Activated CD8-positive, alpha-beta memory T cell treated with anti-CD3 and anti-CD28 coated beads, Interleukin-2, amount 50 U/mL, for 24 hours (primary cell): ENCODE measurements at regions not wholly inside any gene's neighbourhood (a gene's known extent, or its start where the extent isn't known, plus 50 kb on each side); places are given as distances from the start of the nearest gene placed in this dataset.

Experiments used
- DNase-seq: peaks from one replicate; pipeline ENCODE4 v3.0.0-alpha.2; 2020; ENCODE audit errors: extremely low read depth

DNA sequence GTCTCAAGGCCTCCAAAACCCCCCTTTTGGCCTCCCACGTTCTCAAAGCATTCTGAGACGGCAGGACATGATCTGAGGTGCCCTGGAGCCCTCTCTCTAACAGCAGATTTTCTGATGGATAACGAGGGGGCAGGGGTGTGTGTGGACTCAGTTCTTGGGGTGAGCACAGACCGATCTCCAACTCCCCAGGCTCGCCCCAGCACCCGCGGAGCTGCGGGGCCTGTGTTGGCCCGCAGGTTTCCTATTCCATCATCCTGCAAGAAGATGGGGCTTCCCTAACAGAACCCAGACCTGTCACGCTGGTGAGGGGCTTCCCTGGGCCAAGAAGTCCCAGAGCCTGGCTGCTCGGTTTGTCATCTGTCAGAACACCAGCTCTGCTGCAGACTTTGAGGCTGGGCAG, 196.1 kb downstream of the ANAPC1 start:
- no peak for DNase-seq

DNA sequence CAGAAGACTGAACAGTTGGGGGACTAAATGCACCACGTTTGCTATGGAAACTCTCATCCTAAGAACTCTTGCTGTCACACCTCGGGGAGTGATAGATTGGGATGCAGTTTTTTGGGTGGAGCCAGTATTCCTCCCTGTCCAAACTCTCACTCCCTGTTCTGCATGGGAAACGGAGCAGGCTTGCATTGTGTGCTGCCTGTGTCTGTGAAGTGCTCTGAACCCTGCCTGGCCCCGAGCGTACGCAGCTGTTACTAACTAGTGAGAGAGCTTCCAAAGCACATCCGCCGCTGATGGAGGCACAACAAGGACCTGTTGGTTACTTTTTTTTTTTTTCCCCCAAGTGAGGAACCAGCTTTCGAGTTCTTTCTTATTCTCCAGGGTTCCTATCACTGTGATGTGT, 195.5 kb downstream of the ANAPC1 start:
- no peak for DNase-seq

DNA sequence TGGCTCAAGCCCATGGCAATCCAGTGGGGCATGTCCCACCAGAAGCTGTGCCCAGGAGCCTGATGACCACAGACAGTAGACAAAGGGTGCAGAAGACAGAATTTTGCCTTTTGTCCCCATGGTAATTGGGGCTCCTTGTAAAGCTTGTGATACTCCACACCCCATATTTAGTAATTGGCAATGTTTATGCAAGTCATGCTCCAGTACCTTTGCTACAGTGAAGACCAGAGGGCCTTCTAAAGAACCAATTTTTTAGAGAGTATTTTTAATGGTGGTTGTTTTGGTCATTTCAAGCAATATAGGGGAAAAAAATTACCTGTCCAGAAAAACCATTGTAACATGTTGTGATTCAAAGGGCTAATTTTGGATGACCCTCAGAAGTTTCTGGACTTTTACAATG, 194.8 kb downstream of the ANAPC1 start:
- no peak for DNase-seq

DNA sequence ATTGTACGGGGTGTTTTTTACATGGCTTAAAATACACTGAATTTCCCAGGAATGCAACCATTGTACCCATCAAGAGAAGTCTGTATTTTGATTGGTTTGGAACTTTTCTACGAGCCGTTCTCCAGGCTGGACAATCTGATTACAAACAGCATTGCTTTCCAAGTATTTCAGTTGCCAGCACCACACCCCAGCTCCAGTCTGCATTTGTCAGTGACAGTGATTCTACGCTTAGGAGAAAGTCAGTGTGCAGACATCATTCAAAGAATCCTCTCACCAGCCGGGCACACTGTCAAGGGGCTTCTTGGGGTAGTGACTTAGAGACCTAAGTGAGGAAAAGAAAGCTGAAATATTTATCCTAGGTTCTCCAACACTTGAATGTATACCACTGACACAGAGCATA, 194.1 kb downstream of the ANAPC1 start:
- DNase-seq, result no peak

DNA sequence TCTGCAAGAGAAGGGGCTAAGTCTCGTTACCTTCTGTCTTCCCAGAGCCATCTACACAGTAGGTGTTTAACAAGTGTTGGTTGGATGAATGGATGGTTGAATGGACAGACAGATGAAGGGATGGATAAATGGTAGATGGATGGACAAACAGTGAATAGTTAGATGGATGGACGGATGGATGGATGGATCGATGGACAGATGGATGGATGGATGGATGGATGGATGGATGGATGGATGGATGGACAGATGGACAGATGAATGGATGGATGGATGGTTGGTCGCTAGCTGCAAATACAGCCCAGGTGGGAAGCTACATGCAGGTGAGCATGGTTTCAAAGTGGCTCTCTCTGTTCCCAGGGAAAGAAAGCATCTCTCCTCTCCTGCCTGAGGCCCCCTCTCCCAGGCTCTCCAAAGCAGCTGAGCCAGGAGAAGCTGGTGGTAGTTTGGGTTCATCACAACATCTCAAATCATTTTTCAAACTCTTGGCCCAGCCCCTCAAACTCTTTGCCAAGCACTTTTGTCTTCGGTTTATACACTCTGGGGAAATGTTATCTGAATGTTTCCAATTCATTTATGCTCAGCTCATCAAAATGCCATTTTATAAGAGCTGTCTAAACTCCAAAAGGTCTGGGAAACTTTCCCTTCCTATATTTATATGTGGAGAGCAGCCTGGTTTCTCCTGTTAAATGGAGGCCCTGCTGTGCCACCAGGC, 192.7 kb downstream of the ANAPC1 start:
- no peak for DNase-seq

DNA sequence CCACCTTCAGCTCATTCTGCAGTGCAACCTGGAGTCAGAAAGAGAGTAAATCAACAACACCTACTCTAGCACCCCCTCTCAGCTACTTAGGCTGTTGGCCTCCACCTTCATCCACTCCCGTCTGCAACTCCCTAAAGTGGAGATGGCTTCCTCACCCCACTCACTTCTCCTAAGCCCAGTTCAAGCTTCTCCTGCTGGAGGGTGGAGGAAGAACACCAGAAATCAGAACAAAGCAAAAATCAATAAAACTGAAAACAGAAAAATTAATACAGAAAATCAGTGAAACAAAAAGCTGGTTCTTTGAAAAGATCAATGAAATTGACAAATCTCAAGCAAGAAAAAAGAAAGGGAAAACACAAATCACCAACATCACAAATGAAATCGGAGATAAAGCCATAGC, 191.7 kb downstream of the ANAPC1 start:
- DNase-seq, result no peak

DNA sequence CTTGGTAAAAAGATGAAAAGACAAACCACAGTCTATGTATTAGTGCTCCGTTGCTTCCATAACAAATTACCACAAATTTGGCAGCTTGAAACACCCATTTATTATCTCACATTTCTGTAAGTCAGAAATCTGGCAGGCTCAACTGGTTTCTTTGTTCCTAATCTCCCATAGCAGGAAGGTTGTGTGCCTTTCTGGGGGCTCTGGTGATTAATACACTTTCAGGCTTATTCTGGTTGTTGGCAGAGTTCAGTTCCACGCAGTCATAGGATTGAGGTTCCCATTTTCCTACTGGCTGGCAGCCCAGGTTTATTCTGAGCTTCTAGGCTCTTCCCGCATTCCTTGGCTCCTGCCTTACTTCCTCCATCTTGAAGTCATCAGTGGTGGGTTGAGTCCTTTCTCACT, 189.3 kb downstream of the ANAPC1 start:
- no peak for DNase-seq

DNA sequence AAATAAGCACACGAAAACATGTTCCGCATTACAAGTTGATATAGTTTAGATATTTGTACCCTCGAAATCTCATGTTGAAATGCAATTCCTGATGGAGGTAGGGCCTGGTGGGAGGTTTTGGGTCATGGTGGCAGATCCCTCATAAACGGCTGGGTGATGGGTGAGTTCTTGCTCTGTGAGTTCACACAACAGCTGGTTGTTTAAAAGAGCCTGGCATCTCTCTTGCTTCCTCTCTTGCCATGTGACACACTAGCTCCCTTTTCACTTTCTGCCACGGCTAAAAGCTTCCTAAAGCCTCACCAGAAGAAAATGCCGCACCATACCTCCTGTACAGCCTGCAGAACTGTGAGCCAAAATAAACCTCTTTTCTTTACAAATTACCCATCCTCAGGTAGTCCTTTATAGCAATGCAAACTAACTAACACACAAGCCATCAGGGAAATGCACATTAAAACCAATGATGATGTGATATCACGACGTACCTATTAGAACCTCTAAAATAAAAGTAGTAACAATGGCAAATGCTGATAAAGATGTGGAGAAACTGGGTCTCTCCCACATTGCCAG, 188.5 kb downstream of the ANAPC1 start:
- DNase-seq, result no peak

DNA sequence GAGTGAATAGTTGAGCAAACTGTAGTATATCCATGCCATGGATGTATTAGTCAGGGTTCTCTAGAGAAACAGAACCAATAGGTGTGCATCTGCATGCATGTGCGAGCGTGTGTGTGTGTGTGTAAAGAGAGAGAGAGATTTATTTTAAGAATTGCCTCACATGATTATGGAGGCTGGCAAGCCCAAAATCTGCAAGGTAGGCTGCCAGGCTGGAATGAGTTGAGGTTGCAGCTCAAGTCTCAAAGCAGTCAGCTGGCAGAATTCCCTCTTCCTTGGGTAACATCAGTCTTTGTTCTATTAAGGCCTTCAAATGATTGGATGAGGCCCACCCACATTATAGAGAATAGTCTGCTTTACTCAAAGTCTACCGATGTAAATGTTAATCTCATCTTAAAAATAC, 187.8 kb downstream of the ANAPC1 start:
- no peak for DNase-seq

DNA sequence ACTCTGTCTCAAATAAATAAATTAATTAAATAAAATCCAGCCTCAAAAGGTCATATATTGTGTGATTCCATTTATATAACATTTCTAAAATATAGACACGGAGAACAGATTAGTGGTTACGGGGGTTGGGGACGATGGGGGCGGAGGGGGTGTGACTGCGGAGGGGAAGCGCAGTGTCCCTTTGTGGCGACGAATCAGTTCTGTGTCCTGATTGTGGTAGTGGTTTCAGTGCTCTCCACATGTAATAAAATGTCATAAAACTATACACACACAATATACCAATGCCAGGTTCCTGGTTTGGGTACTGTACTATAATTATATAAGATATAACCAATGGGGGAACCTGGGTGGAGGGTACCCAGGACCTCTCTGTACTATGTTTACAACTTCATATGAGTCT, 186.4 kb downstream of the ANAPC1 start:
- no peak for DNase-seq

DNA sequence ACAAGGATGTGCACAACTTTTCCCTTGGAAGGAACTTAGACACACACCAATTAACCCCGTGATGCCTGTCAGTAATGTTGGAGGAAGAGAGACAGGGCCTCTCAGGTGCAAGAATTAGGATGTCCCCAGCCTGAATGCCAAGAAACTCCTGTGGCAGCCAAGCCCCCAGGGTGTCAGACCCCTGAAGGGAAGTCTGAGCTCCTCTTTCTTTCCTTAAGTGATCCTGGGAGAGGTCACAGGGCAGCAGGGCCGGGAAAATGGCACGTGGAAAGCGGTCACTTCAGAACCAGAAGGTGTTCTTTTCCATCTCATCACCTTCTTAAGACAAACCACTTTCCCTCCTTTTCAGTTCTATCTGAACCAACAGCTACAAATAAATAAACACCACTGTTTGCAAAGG, 185.9 kb downstream of the ANAPC1 start:
- no peak for DNase-seq

DNA sequence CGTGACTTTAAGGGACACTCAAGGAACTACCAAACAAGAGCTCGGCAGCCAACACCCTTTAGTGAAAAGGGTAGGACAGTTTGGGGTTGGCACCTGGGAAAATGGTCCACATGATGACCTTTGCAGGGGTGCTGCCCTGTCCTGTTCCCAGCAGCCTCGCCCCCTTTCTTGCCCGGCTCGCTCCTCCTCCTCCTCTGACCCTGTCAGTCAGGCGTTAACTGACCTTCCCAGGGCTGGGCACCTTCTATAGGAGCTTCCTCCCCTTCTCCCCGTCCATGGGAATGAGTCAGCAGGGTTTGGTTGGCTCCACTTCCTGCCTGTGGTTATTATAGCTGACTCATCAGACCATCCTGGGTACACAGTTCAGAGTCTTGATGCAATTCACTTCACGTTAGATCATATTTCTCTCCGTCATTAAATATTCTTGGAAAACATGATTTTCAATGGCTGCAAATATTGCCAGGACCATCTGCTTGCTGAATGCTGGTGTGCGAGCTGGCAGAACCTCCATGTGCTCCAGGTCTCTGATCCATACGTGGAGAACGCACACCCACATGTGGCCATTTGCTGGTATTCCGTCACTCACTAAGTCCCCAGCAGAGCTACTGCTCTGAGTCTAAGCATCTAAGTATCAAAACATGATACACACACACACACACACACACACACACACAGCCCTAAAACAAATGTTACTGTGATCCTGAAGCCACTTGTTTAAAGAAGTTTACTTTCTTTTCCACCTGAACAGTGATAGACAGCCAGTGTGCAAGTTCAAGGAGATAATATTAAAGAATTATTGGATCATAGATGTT, 185.0 kb downstream of the ANAPC1 start:
- DNase-seq, result no peak

DNA sequence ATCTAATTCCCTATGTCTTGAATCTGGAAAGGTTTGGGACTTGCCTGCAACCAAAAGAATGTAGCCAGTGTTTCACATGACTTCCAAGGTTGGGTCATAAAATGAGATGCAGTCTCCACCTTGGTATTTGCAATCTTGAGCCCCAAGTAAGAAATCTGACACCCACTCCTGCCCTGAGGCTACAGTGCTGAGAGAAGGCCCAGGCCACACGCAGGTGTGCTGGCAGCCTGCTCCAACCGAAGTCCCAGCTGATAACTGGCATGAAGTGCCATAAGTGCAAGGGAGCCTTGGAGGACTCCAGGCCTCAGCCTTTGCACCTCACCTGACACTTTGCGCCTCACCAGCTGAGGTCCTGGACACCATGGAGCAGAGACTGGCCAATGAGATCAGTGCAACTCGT, 182.7 kb downstream of the ANAPC1 start:
- DNase-seq, result no peak

DNA sequence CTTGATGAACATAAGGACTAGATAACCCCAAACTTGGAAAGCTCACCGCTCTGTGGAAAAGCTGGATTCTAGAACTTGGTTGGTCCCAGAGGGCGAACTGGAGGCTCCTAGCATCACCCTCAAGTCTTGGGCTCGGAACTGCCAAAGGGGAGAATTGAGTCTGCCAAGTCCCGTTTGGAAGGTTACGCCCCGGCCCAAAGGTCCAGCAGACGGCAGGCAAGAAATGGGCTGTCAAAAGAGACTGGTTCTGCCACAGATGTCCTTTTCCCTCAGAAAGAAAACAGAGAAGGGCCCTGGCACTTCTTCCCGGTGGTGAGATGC, 182.2 kb downstream of the ANAPC1 start:
- no peak for DNase-seq

DNA sequence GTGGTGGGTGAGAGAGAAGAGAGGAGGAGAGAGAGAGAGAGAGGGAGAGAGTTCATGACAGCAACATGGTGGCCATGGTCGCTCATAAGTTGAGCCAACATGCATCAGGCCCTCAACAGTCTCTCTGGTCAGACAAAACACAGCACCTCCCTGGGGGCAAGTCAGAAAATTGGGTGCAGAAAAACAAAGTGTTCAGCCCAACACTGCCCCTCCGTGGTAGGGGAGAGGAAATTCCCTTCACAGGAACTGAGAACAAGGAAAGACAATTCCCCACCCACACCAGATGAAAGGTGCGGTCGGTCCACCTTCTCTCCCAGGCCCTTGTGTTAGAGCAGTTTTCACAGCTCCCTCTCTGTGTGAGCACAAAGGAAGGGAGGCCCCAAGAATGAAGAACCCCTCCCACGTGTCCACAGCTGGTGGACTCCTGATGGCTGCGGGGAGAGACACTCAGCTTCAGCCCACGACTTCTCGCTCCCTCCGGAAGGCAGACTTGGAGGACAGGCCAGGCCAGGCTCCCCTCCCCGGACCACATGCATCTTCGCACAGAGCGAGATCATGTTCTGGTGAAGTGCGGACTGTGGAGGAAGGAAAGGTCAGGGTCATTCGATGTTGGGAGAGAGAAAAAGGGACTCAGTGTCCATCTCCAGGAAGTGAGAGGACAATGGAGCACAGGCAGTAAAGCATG, 181.7 kb downstream of the ANAPC1 start:
- no peak for DNase-seq

DNA sequence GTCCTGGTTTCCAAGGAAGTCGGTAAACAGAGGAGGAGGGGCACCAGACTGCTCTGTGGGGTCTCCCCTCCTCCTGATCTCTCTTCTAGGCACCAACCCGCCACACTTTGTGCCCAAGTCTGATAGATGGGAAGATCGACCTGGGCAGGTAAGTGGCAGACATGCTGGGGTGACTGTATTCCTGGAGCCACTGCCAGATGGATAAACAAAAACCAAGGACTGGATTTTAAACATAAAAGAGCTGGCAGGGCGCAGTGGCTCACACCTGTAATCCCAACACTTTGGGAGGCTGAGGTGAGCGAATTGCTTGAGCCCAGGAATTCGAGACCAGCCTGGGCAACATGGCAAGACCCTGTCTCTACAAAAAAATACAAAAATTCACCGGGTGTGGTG, 181.2 kb downstream of the ANAPC1 start:
- DNase-seq, result no peak

DNA sequence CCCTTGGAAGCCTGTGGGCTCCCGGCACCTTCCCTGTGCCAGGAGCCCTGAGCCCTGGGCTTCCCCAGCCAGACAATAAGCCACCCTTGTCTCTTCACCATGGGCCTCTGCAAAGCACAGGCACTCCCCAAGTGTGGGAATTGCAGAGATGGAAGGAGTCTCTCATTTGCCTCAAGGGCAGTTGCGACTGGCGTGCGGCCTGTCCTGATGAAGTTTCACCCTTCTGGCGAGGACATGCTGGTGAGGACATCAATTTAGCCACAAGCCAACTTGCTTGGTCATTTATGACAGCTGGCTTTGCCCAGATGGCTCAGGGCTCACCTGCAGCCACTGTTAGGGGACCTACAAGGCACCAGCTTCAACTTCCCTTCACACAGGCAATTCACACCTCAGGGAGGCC, 180.2 kb downstream of the ANAPC1 start:
- no peak for DNase-seq

DNA sequence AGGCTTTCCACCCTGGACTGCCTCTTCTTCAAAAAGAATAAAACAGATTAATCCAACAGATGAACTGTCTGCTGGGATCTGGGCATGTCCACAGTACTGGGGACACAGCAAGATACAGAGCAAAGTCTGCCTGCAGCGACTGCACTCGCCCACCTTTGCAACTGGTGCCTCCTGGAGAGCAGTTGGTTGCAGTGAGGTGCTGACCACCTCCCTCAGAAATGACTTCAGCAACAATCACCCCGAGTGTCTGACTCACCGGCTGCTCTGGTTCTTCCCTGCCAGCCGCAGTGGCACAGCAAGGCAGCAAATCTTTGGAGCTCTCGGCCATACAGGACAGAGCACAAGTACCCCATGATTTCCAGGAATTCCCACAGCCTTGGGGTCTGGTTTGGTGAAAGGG, 179.7 kb downstream of the ANAPC1 start:
- no peak for DNase-seq

DNA sequence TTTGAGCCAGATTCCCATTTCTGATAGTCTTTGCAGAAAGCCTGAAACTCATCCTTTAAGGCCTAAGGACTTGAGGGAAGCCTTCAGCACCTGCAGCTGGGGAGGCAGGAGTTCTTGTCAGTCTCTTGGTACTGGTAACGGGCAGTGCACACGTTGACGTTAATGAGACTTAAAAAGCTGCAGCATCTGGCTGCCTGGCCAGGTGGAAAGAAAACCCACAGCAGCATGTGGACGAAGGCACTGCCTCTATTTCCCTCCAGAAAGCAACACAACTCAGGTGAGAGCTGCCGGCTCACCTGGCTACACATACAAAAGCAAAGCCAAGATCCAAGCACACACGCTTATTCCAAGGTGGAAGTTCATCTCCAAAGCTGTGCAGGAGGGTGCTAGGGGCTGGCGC, 178.8 kb downstream of the ANAPC1 start:
- DNase-seq, result no peak

DNA sequence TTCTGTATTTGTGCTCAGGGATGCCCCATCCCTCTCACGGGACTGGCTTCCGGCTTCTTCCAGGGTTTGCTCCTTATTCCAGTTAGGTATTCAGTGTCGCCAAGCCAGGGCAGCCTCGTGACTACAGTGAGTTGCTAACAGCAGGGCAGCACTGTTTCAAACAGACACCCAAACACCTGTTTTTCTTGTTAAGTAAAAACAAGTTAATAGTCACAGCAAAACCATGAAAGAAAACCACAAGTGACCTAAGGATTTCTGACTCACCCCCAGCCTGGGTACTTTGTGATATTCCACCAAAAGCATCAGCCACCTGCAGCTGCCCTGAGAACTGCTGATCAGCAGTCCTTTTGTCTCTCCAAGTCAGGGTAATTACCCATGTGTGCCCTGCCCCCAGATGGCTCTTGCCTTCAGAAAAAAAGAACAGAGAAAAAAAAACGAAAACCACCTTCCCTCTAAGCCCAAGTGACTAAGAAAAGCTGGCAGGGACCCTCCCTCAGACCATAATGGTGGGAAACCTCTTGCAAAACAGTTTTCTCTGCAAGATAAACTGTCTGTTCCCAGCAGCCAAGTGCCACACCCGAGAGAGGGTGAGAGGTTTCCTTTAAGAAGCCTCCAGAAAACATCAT, 178.2 kb downstream of the ANAPC1 start:
- DNase-seq, result no peak

DNA sequence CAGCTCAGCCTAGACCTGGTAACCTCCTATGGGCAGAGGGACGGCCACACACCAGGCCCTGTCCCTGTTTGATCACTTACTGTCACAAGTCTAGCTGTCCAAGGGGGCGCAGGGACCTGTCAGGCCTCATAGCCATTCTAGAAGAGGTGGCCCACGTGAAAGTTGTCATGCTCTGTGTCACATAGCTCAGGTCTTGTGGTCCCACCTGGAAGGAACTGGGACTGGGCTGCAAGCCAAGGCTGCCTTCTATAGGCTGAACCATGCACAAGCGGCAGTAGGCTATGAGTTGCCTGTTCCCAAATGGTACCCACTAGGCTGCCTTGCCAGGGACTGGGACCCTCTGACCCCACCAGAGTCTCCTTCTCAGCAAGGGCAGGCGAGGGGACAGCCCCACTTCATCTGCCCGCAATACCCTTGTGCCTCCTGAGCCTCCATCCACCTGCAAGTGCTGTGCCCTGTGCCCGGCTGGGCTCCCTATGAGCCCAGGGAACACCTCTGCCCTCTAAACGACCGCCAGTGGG, 177.5 kb downstream of the ANAPC1 start:
- no peak for DNase-seq

DNA sequence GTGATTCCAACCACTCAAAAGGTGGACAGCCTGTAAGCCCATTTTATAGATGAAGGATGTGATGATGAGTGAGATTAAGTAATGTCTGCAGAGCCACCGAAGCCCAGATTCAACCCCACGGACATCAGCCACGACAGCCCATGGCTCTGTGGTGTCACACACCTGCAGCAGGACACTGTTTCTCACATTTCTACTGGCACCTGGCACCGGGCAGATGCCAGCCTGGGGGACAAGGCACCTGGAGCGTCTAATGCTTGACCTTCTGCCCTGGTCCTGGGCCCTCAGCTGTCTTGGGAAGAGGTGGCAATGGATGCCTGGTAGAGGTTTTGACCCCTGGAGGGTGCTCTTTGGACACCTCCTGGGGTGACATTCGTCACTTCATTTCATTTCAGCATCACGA, 176.3 kb downstream of the ANAPC1 start:
- no peak for DNase-seq
